Vagina (tissue), 2 donors: ENCODE measurements at regions not wholly inside any gene's neighbourhood (a gene's known extent, or its start where the extent isn't known, plus 50 kb on each side); places are given as distances from the start of the nearest gene placed in this dataset.

Source experiments
- DNase-seq, 2 donors: peaks; one replicate each; pipeline ENCODE4 v3.0.0-alpha.2; 2017; ENCODE audit errors: extremely low spot score in 2 of 2
- H3K27ac ChIP-seq: fragments of 200-600 bp; sonication (generic); one replicate; pipeline ENCODE4 v1.5.1; 2019
- H3K27me3 ChIP-seq: fragments of 200-600 bp; sonication (generic); one replicate; pipeline ENCODE4 v1.5.1; 2019
- H3K36me3 ChIP-seq, 2 donors: fragments of 200-600 bp; sonication (generic); one replicate each; pipeline ENCODE4 v1.5.1; 2017 to 2019
- H3K4me1 ChIP-seq: fragments of 200-600 bp; sonication (generic); one replicate; pipeline ENCODE4 v1.5.1; 2019
- H3K4me3 ChIP-seq, 2 donors: fragments of 200-600 bp; sonication (generic); 1 replicate in 1 of 2; 2 replicates in 1 of 2; pipeline ENCODE4 v1.5.1; 2016 to 2019
- H3K9me3 ChIP-seq: fragments of 200-600 bp; sonication (generic); one replicate; pipeline ENCODE4 v1.5.1; 2019
- CTCF ChIP-seq, 3 experiments: fragments of 450-650 bp in 2 of 3; fragments of 200-600 bp in 1 of 3; sonication (generic) in 1 of 3; IDR thresholded peaks; one replicate each; pipeline ENCODE4 v1.5.1; 2017 to 2019; ENCODE audit warnings: antibody characterized with exemption in 3 of 3, mild to moderate bottlenecking in 2 of 3, moderate library complexity in 2 of 3
- POLR2A ChIP-seq, 2 donors: fragments of 450-650 bp; IDR thresholded peaks; one replicate each; pipeline ENCODE4 v1.6.1; 2017; ENCODE audit warnings: antibody characterized with exemption in 2 of 2, mild to moderate bottlenecking in 2 of 2, moderate library complexity in 2 of 2
- POLR2AphosphoS5 ChIP-seq, 2 donors: sonication (generic); formaldehyde crosslinking; IDR thresholded peaks; one replicate each; pipeline ENCODE4 v1.9.0; 2017; ENCODE audit warnings: antibody characterized with exemption in 2 of 2, mild to moderate bottlenecking in 2 of 2, low read depth in 1 of 2; ENCODE audit not compliant: insufficient read depth in 1 of 2
- intact Hi-C: fragments of 100-400 bp; cut with DNase I; formaldehyde crosslinking; loops from one replicate; pipeline ENCODE4 v1.15.1; 2023

- Histone ChIP-seq H3K36me3 (no peaks in the 10 kb centered on the region), H3K27me3 (no peaks in the 10 kb centered on the region), H3K4me3 (no peak overlapping the region), H3K27ac (no peak overlapping the region), H3K4me1 (peaks cover 10% of the 10 kb centered on the region), H3K9me3 (no peaks in the 10 kb centered on the region)
- intact Hi-C loops, result no loop called here
- TF ChIP-seq CTCF (IDR thresholded peaks at IDR 0.05), result no peak
- no peak for TF ChIP-seq POLR2A (IDR thresholded peaks at IDR 0.05)
- no peak for TF ChIP-seq POLR2AphosphoS5 (IDR thresholded peaks at IDR 0.05; ENCODE audit: insufficient read depth in 1 of 2, low read depth in 1 of 2)
- no peak for DNase-seq
Observed at GRCh38 chr4:56231410-56231809, 155.9 kb downstream of the AASDH start.

GRCh38 chr4:56229947-56230346, 157.3 kb downstream of the AASDH start:
- intact Hi-C loops, result no loop called here
- TF ChIP-seq POLR2AphosphoS5 (IDR thresholded peaks at IDR 0.05; ENCODE audit: insufficient read depth in 1 of 2, low read depth in 1 of 2) (no peak), CTCF (IDR thresholded peaks at IDR 0.05) (no peak), POLR2A (IDR thresholded peaks at IDR 0.05) (no peak)
- no peaks in the 10 kb centered on the region for H3K36me3 ChIP-seq
- no peak for DNase-seq
- no peak overlapping the region for H3K4me3 ChIP-seq
- H3K9me3 ChIP-seq, result no peaks in the 10 kb centered on the region
- no peaks in the 10 kb centered on the region for H3K27me3 ChIP-seq
- peaks cover 14% of the 10 kb centered on the region for H3K4me1 ChIP-seq
- H3K27ac ChIP-seq, result no peak overlapping the region

- H3K4me1 ChIP-seq, result peaks cover 14% of the 10 kb centered on the region
- H3K27me3 ChIP-seq, result no peaks in the 10 kb centered on the region
- no peaks in the 10 kb centered on the region for H3K9me3 ChIP-seq
- DNase-seq, result no peak
- no peak for TF ChIP-seq POLR2AphosphoS5 (IDR thresholded peaks at IDR 0.05; ENCODE audit: insufficient read depth in 1 of 2, low read depth in 1 of 2)
- no peak for TF ChIP-seq POLR2A (IDR thresholded peaks at IDR 0.05)
- no peak for TF ChIP-seq CTCF (IDR thresholded peaks at IDR 0.05)
- no peaks in the 10 kb centered on the region for H3K36me3 ChIP-seq
- H3K4me3 ChIP-seq, result no peak overlapping the region
- peak overlapping the region; percentile 7 for H3K27ac ChIP-seq
- intact Hi-C loops, result no loop called here
Observed at GRCh38 chr4:56227301-56227835, 159.9 kb downstream of the AASDH start.

- Histone ChIP-seq H3K9me3 (no peaks in the 10 kb centered on the region), H3K4me3 (no peak overlapping the region), H3K27ac (no peak overlapping the region), H3K36me3 (no peaks in the 10 kb centered on the region), H3K27me3 (no peaks in the 10 kb centered on the region), H3K4me1 (peaks cover 14% of the 10 kb centered on the region)
- no peak for TF ChIP-seq POLR2AphosphoS5 (IDR thresholded peaks at IDR 0.05; ENCODE audit: insufficient read depth in 1 of 2, low read depth in 1 of 2)
- TF ChIP-seq POLR2A (IDR thresholded peaks at IDR 0.05), result no peak
- TF ChIP-seq CTCF (IDR thresholded peaks at IDR 0.05), result no peak
- no peak for DNase-seq
- intact Hi-C loops, result no loop called here
Observed at GRCh38 chr4:56226579-56226978, 160.7 kb downstream of the AASDH start.

GRCh38 chr4:56224641-56225040, 162.7 kb downstream of the AASDH start:
- no peak for TF ChIP-seq POLR2AphosphoS5 (IDR thresholded peaks at IDR 0.05; ENCODE audit: insufficient read depth in 1 of 2, low read depth in 1 of 2)
- TF ChIP-seq POLR2A (IDR thresholded peaks at IDR 0.05), result no peak
- no peak for TF ChIP-seq CTCF (IDR thresholded peaks at IDR 0.05)
- intact Hi-C loops, result no loop called here
- Histone ChIP-seq H3K36me3 (no peaks in the 10 kb centered on the region), H3K9me3 (no peaks in the 10 kb centered on the region), H3K4me1 (peaks cover 14% of the 10 kb centered on the region), H3K4me3 (no peak overlapping the region), H3K27ac (no peak overlapping the region), H3K27me3 (no peaks in the 10 kb centered on the region)
- DNase-seq, result no peak
